NCI-H748 treated with DMSO at 0.1 percent for 48 hours (cell line): ENCODE measurements at regions not wholly inside any gene's neighbourhood (a gene's known extent, or its start where the extent isn't known, plus 50 kb on each side); places are given as distances from the start of the nearest gene placed in this dataset.
"Not testable (repeated sequence)": the region's sequence is repeated elsewhere in the genome, so short reads cannot be mapped to it uniquely, and the experiment has no call there.

Experiments used
- DNase-seq: peaks from one replicate; lab custom pipeline; 2025; lab: John Stamatoyannopoulos, UW

- no peak for DNase-seq
These were observed 593.1 kb upstream of the NECTIN3 start for GRCh38 chr3:110478377-110479054.

- no peak for DNase-seq
These were observed 591.9 kb upstream of the NECTIN3 start for GRCh38 chr3:110479731-110480130.

GRCh38 chr3:110485389-110485788 lies 586.2 kb upstream of the NECTIN3 start:
- DNase-seq: no peak

GRCh38 chr3:110487840-110488239 lies 583.8 kb upstream of the NECTIN3 start:
- DNase-seq: no peak

GRCh38 chr3:110491413-110491812 lies 580.2 kb upstream of the NECTIN3 start:
- no peak for DNase-seq

- no peak for DNase-seq
These were observed 578.7 kb upstream of the NECTIN3 start for GRCh38 chr3:110492876-110493275.

- no peak for DNase-seq
These were observed 578.1 kb upstream of the NECTIN3 start for GRCh38 chr3:110493438-110494092.

GRCh38 chr3:110494093-110494490 lies 577.5 kb upstream of the NECTIN3 start:
- DNase-seq: no peak

DNA sequence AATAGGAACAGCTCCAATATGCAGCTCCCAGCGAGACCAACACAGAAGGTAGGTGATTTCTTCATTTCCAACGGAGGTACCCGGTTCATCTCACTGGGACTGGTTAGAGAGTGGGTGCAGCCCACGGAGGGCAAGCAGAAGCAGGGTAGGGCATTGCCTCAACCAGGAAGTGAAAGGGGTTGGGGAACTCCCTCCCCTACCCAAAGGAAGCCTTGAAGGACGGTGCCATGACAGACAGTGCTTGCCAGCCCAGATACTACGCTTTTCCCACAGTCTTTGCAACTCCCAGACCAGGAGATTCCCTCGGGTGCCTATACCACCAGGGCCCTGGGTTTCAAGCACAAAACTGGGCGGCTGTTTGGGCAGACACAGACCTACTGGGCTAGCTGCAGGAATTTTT lies 576.9 kb upstream of the NECTIN3 start:
- DNase-seq: no peak

- no peak for DNase-seq
These were observed 576.3 kb upstream of the NECTIN3 start for GRCh38 chr3:110495201-110495927.

DNA sequence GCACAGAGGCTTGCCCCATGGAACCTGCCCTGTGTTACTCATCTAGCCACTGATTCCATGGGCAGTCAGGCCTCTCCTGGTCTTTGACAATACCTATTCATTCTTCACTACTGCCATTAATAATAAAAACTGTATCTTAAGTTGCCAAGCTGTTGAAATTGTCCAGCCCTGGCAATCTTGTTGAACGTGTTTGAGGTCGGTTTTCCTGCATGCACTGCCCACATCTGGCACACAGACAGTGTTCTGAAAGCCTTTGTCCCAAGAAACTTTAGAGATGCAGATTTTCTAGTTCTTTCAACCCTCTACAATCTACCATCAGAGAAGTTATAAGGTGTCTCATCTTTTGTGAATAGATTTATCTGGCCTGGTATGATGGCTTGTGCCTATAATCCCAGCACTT lies 567.2 kb upstream of the NECTIN3 start:
- no peak for DNase-seq

DNA sequence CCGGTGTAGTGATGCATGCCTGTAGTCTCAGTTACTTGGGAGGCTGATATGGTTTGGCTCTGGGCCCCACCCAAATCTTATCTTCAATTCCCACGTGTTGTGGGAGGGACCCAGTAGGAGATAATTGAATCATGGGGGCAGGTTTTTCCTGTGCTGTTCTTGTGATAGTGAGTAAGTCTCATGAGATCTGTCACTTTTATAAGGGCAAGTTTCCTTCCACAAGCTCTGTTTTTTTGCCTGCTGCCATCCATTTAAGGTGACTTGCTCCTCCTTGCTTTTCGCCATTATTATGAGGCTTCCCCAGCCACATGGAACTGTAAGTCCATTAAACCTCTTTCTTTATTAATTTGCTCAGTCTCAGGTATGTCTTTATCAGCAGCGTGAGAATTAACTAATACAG lies 566.7 kb upstream of the NECTIN3 start:
- DNase-seq: no peak

DNA sequence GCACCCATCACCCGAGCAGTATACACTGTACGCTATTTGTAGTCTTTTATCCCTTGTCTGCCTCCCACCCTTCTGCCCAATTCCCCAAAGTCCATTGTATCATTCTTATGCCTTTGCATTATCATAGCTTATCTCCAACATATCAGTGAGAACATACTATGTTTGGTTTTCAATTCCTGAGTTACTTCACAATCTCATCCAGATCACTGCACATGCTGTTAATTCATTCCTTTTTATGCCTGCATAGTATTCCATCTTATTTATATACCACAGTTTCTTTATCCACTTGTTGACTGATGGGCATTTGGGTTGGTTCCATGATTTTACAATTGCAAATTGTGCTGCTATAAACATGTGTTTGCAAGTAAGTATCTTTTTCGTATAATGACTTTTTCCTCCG lies 564.7 kb upstream of the NECTIN3 start:
- no peak for DNase-seq

DNA sequence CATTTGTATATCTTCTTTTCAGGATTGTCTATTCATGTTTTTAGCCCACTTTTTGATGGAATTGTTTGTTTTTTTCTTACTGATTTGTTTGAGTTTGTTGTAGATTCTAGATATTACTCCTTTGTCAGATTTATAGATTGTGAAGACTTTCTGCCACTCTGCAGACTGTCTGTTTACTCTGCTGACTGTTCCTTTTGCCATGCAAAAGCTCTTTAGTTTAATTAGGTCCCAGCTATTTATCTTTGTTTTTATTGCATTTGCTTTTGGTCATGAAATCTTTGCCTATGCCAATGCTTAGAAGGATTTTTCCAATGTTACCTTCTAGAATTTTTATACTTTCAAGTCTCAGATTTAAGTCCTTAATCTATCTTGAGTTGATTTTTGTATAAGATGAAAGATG lies 564.0 kb upstream of the NECTIN3 start:
- DNase-seq: not testable (repeated sequence)

- no peak for DNase-seq
These were observed 558.7 kb upstream of the NECTIN3 start for GRCh38 chr3:110512961-110513360.

DNA sequence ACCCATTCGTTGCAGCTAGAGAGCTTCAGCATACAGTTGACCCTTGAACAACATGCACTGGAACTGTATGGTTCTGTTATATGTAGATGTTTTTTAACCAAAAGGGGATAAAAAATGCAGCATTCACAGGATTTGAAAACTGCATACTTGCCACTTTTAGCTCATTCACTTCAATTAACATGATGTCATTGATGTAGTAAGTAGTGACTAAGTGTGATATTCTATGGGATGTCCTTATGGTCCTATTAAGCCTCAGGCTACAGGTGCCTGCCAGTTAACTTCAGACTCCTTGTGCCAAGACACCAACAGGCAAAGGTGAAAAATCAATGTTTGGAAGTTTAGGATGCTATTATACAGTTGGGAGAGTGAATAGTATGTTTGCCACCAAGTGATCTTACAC lies 553.6 kb upstream of the NECTIN3 start:
- DNase-seq: no peak

- no peak for DNase-seq
These were observed 552.5 kb upstream of the NECTIN3 start for GRCh38 chr3:110519071-110519470.

- no peak for DNase-seq
These were observed 550.6 kb upstream of the NECTIN3 start for GRCh38 chr3:110521019-110521418.

DNA sequence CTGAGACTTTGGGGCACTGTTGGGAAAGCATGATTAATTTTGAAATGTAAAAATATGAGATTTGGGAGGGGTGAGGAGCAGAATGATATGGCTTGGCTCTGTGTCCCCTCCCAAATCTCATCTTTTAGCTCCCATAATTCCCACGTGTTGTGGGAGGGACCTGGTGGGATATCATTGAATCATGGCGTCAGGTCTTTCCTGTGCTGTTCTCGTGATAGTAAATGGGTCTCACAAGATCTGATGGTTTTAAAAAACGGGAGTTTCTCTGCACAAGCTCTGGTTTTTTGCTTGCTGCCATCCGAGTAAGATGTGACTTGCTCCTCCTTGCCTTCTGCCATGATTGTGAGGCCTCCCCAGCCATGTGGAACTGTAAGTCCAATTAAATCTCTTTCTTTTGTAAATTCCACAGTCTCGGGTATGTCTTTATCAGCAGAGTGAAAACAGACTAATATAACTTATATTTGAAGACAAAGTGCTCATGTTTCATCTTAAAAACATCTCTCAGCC lies 546.0 kb upstream of the NECTIN3 start:
- DNase-seq: not testable (repeated sequence)

DNA sequence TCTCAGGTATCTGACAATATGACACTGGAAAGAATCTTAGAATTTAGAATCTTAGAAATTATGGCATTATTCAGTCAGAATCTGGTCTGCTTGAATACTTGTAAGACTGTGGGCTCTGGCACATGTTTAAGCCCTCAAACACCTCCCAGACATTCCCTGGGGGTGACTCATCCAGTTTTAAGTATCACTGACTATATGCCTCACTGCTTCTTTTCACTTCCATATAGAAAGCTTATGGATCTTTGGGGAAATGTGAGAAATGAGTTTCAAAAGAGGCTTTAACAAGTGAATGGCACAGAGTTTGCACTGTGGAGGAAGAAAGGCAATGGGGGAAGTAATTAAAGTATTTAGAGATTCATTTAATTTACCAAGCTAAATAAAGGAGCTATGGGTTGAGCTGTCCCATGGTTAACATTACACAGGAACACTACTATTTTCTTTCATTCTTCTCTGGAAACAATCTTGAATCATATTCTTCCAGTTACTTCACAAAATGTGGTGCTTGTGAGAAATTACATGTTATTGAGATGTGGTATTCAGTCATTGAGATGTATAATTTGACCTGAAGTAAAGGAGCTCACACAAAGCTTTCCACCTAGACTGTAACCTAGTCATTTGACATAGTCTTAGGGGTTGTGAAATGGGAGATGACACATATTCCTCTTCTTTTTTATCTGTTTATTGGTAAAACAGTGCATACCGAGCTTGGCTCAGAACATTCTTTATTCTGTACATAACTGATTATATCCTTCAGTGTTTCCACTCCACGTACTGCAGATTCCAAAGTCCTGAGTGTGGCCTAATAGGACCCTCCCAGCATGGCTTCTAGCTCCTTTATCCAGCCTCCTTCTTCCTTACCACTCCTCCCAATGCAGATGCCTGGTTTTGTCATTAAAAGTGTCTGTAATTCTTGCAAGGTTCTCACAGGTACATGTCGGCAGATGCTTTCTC lies 544.6 kb upstream of the NECTIN3 start:
- no peak for DNase-seq

- DNase-seq: no peak
These were observed 543.1 kb upstream of the NECTIN3 start for GRCh38 chr3:110528305-110529121.
